MCF 10A (cell line): ENCODE measurements at regions not wholly inside any gene's neighbourhood (a gene's known extent, or its start where the extent isn't known, plus 50 kb on each side); places are given as distances from the start of the nearest gene placed in this dataset.

ENCODE experiments used
- BruUV-seq: library from RNA; stranded (reverse); fragments of 400-500 nt; replicated peaks from 2 replicates; lab custom pipeline; 2021; lab: Mats Ljungman, UMichigan
- CTCF ChIA-PET: fragments of 300-600 bp; sonication (Branson Sonifier 250); formaldehyde crosslinking; extraction: SDS; loops from one replicate; lab custom pipeline; 2021; ENCODE audit warnings: antibody characterized with exemption, inconsistent platforms; lab: Yijun Ruan, JAX
- POLR2A ChIA-PET: fragments of 300-600, 350-650 bp; sonication (Branson Sonifier 250); formaldehyde crosslinking; extraction: SDS; loops from one replicate; lab custom pipeline; 2020; ENCODE audit warnings: antibody characterized with exemption, inconsistent platforms; lab: Yijun Ruan, JAX
- DNase-seq: peaks from one replicate; pipeline ENCODE4 v3.0.0-alpha.2; 2018; ENCODE audit not compliant: unreplicated experiment
- H3K27ac Mint-ChIP-seq: one replicate; pipeline ENCODE4 v1.8.0; 2022; ENCODE audit warnings: mild to moderate bottlenecking, low read depth, mixed read lengths; ENCODE audit not compliant: unreplicated experiment
- H3K27me3 Mint-ChIP-seq: one replicate; pipeline ENCODE4 v1.8.0; 2022; ENCODE audit warnings: mixed read lengths; ENCODE audit not compliant: insufficient read depth, unreplicated experiment
- H3K36me3 Mint-ChIP-seq: one replicate; pipeline ENCODE4 v1.8.0; 2022; ENCODE audit warnings: mild to moderate bottlenecking, moderate library complexity, mixed read lengths; ENCODE audit not compliant: insufficient read depth, unreplicated experiment
- H3K4me1 Mint-ChIP-seq: one replicate; pipeline ENCODE4 v1.8.0; 2022; ENCODE audit warnings: mixed read lengths; ENCODE audit not compliant: insufficient read depth, unreplicated experiment
- H3K4me3 Mint-ChIP-seq: one replicate; pipeline ENCODE4 v1.8.0; 2022; ENCODE audit warnings: mild to moderate bottlenecking, moderate library complexity, mixed read lengths; ENCODE audit not compliant: unreplicated experiment
- H3K9me3 Mint-ChIP-seq: one replicate; pipeline ENCODE4 v1.8.0; 2022; ENCODE audit warnings: mixed read lengths; ENCODE audit not compliant: unreplicated experiment
- intact Hi-C: fragments of 100-400 bp; cut with micrococcal nuclease; formaldehyde crosslinking; loops from 2 replicates; pipeline ENCODE4 v1.14.1; 2022
- TF ChIP-seq, protein P1 (sequence below): fragments of 200-600 bp; IDR thresholded peaks from one replicate; pipeline ENCODE4 v1.8.0; 2022; ENCODE audit warnings: antibody characterized with exemption, mild to moderate bottlenecking; ENCODE audit not compliant: unreplicated experiment

DNA sequence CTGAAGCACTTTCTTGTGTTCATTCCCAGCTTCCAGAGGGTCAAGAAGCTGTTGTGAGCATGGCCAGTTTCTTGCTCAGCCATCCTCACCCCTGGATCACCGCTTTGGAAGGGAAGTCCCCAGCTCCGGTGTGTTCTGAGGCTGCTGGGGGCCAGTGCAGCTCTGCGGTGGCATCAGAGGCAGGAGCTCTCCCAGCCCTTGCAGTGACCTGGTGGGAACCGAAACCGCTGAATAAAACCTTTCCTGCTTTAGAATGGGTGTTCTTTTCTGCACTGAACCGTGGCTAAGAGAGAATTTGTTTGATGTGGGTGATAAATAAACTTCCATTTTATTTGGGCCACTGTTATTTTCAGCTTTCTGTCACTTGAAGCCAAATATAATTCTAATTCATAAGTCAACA is 450.9 kb upstream of the VSTM2A start:
- TF ChIP-seq, protein P1, sequence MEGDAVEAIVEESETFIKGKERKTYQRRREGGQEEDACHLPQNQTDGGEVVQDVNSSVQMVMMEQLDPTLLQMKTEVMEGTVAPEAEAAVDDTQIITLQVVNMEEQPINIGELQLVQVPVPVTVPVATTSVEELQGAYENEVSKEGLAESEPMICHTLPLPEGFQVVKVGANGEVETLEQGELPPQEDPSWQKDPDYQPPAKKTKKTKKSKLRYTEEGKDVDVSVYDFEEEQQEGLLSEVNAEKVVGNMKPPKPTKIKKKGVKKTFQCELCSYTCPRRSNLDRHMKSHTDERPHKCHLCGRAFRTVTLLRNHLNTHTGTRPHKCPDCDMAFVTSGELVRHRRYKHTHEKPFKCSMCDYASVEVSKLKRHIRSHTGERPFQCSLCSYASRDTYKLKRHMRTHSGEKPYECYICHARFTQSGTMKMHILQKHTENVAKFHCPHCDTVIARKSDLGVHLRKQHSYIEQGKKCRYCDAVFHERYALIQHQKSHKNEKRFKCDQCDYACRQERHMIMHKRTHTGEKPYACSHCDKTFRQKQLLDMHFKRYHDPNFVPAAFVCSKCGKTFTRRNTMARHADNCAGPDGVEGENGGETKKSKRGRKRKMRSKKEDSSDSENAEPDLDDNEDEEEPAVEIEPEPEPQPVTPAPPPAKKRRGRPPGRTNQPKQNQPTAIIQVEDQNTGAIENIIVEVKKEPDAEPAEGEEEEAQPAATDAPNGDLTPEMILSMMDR: no peak
- Mint-ChIP-seq H3K36me3 (no peaks in the 10 kb centered on the region), H3K9me3 (no peaks in the 10 kb centered on the region), H3K4me1 (no peaks in the 10 kb centered on the region), H3K27me3 (no peaks in the 10 kb centered on the region), H3K27ac (no peak overlapping the region), H3K4me3 (no peak overlapping the region)
- DNase-seq: no peak
- intact Hi-C loops: no loop called here
- POLR2A ChIA-PET: interaction anchor here (0.6 to 0.8 kb wide), 2 partner anchors 10 to 19 kb away, joined by 3 read pairs; no protein-coding TSS in a partner anchor
- CTCF ChIA-PET: no interaction called here
- BruUV-seq: no TSS peak

DNA sequence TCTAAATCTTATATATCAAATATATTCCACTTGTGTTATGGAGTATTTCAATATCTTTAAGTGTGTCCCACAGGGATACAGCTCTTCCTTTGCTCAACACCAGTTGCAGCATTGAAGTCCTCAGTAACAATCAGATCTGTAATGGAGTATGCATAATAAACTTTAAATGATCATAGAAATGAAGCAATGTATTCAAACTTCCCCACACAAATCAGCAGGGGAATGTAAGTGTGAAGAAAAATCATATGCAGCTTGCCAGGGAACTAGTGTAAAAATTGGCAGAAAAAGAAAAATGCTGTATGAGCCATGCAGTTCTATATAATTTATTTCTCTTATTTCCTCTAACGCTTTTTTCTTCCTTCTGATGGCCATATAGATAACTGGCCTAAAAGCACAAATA is 444.3 kb upstream of the VSTM2A start:
- ChIA-PET POLR2A (no interaction called here), CTCF (interaction anchor here (0.7 kb wide), 1 partner anchor 17 kb away, joined by 3 read pairs; no protein-coding TSS in a partner anchor)
- no peaks in the 10 kb centered on the region for H3K36me3 Mint-ChIP-seq
- H3K27ac Mint-ChIP-seq: no peak overlapping the region
- intact Hi-C loops: no loop called here
- BruUV-seq: no TSS peak
- peaks cover 6% of the 10 kb centered on the region for H3K9me3 Mint-ChIP-seq
- H3K4me3 Mint-ChIP-seq: no peak overlapping the region
- peaks cover 11% of the 10 kb centered on the region for H3K27me3 Mint-ChIP-seq
- no peaks in the 10 kb centered on the region for H3K4me1 Mint-ChIP-seq
- TF ChIP-seq, protein P1: no peak
- no peak for DNase-seq

DNA sequence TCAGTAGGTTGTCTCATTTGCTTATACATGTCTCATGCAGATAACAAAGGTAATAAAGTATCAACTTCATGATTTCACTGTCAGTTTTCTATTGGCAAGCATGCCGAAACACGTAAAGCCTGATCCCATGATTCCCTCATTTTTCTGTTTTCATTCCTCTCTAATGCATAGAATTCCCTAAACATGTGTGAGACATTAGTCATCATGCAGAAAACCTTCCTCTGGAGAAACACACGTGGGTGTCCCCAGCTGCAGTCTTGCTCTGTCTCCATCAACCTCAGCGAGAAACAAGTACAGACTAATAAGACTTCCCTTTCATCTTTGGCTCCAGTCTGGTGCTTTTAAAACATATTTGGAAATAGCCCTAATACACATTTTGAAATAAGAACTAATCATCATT is 432.7 kb upstream of the VSTM2A start:
- no peak overlapping the region for H3K27ac Mint-ChIP-seq
- H3K4me3 Mint-ChIP-seq: no peak overlapping the region
- BruUV-seq: no TSS peak
- no peaks in the 10 kb centered on the region for H3K9me3 Mint-ChIP-seq
- intact Hi-C loops: no loop called here
- H3K27me3 Mint-ChIP-seq: no peaks in the 10 kb centered on the region
- no peaks in the 10 kb centered on the region for H3K36me3 Mint-ChIP-seq
- peak; percentile 24 for DNase-seq
- peaks cover 6% of the 10 kb centered on the region for H3K4me1 Mint-ChIP-seq
- CTCF ChIA-PET: interaction anchor here (0.6 kb wide), 1 partner anchor 569 kb away, joined by 3 read pairs; no protein-coding TSS in a partner anchor
- POLR2A ChIA-PET: interaction anchor here (1.1 kb wide), 1 partner anchor 12 kb away, joined by 3 read pairs; no protein-coding TSS in a partner anchor
- TF ChIP-seq, protein P1: no peak

DNA sequence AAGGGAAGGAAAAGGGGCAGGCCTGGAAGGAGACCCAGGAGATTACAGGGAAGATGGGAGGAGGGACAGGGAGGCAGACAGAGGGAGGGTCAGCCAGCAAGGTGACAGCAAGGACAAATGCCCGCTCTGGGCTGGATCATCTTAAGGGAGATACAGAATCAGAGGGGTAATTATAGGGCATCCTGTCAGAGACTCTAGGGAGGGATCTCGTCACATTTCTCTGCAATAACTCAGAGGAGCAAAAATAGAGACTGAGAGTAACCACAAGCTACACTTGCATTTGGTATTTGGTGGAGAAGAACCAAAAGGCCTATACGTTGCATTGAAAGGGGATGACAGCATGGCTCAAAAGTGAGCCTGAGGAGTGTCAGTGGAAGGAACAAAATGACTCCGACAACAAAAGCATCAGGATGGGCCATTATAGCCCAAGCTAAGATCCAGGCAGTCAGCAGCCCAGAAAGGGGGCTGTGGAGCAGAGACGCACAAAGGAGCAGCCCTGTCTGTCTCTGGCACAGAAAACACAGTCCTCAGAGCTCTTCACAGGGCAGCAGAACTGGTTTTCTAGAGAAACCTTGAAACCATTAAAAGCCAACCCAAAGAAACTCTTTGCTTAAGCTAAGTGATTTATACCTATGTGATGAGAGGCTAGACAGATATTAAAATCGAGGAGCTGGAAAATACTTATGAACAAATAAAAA is 430.2 kb upstream of the VSTM2A start:
- TF ChIP-seq, protein P1: no peak
- BruUV-seq: no TSS peak
- Mint-ChIP-seq H3K9me3 (no peaks in the 10 kb centered on the region), H3K4me1 (peaks cover 6% of the 10 kb centered on the region), H3K4me3 (no peak overlapping the region), H3K27ac (no peak overlapping the region), H3K36me3 (no peaks in the 10 kb centered on the region), H3K27me3 (peaks cover 4% of the 10 kb centered on the region)
- POLR2A ChIA-PET: no interaction called here
- no peak for DNase-seq
- intact Hi-C loops: no loop called here
- CTCF ChIA-PET: interaction anchor here (0.9 kb wide), 1 partner anchor 14 kb away, joined by 3 read pairs; no protein-coding TSS in a partner anchor
